HT1080 (cell line): ENCODE measurements at regions not wholly inside any gene's neighbourhood (a gene's known extent, or its start where the extent isn't known, plus 50 kb on each side); places are given as distances from the start of the nearest gene placed in this dataset.

Source experiments
- DNase-seq: peaks from one replicate; pipeline ENCODE4 v3.0.0-alpha.2; 2015; ENCODE audit warnings: low read depth

- DNase-seq, result no peak
Measured at GRCh38 chr5:3948838-3949237, 353.2 kb downstream of the IRX1 start.

- no peak for DNase-seq
Measured at GRCh38 chr5:3954199-3954598, 358.6 kb downstream of the IRX1 start.

- DNase-seq, result no peak
Measured at GRCh38 chr5:3954633-3955032, 359.0 kb downstream of the IRX1 start.

- no peak for DNase-seq
Measured at GRCh38 chr5:3957658-3958057, 362.0 kb downstream of the IRX1 start.

- no peak for DNase-seq
Measured at GRCh38 chr5:3958389-3958788, 362.8 kb downstream of the IRX1 start.

- no peak for DNase-seq
Measured at GRCh38 chr5:3962113-3962512, 366.5 kb downstream of the IRX1 start.

- DNase-seq, result no peak
Measured at GRCh38 chr5:3963652-3964051, 368.0 kb downstream of the IRX1 start.

GRCh38 chr5:3980156-3980555 is 384.5 kb downstream of the IRX1 start:
- no peak for DNase-seq

GRCh38 chr5:3987867-3988266 is 392.2 kb downstream of the IRX1 start:
- DNase-seq, result no peak

- no peak for DNase-seq
Measured at GRCh38 chr5:3993856-3994473, 398.3 kb downstream of the IRX1 start.

GRCh38 chr5:3994628-3995027 is 399.0 kb downstream of the IRX1 start:
- DNase-seq, result no peak

- DNase-seq, result no peak
Measured at GRCh38 chr5:3995954-3996619, 400.5 kb downstream of the IRX1 start.

- no peak for DNase-seq
Measured at GRCh38 chr5:3996707-3997336, 401.2 kb downstream of the IRX1 start.

- DNase-seq, result no peak
Measured at GRCh38 chr5:3997670-3998069, 402.0 kb downstream of the IRX1 start.

GRCh38 chr5:3999929-4000328 is 404.3 kb downstream of the IRX1 start:
- no peak for DNase-seq

GRCh38 chr5:4001004-4001403 is 405.4 kb downstream of the IRX1 start:
- no peak for DNase-seq

- DNase-seq, result no peak
Measured at GRCh38 chr5:4001758-4002533, 406.3 kb downstream of the IRX1 start.

GRCh38 chr5:4005335-4005734 is 409.7 kb downstream of the IRX1 start:
- DNase-seq, result no peak

GRCh38 chr5:4007001-4007400 is 411.4 kb downstream of the IRX1 start:
- no peak for DNase-seq

- DNase-seq, result no peak
Measured at GRCh38 chr5:4011943-4012342, 416.3 kb downstream of the IRX1 start.

GRCh38 chr5:4013106-4013898 is 417.7 kb downstream of the IRX1 start:
- DNase-seq, result no peak
